Fibroblast of lung (primary cell): ENCODE measurements at regions not wholly inside any gene's neighbourhood (a gene's known extent, or its start where the extent isn't known, plus 50 kb on each side); places are given as distances from the start of the nearest gene placed in this dataset.

Experiments used
- DNase-seq, 2 donors: peaks; one replicate each; pipeline versions ENCODE4 v3.0.0 to v3.0.0-alpha.2; 2010; ENCODE audit warnings: low read depth in 2 of 2
- H2AFZ ChIP-seq: 2 replicates; pipeline ENCODE4 v1.5.1; 2012; ENCODE audit warnings: low read length, control low read depth, inconsistent platforms
- H3K27ac ChIP-seq: 2 replicates; pipeline ENCODE4 v1.5.1; 2011; ENCODE audit warnings: low read length, control low read depth; ENCODE audit not compliant: insufficient read depth
- H3K27me3 ChIP-seq: 2 replicates; pipeline ENCODE4 v1.5.1; 2011; ENCODE audit warnings: mild to moderate bottlenecking, low read length; ENCODE audit not compliant: control insufficient read depth, insufficient read depth
- H3K36me3 ChIP-seq: 2 replicates; pipeline ENCODE4 v1.5.1; 2011; ENCODE audit warnings: low read length; ENCODE audit not compliant: control insufficient read depth, insufficient read depth
- H3K4me1 ChIP-seq: 2 replicates; pipeline ENCODE4 v1.5.1; 2011; ENCODE audit warnings: low read length; ENCODE audit not compliant: control insufficient read depth, insufficient read depth; ENCODE audit errors: extremely low read depth
- H3K4me2 ChIP-seq: 2 replicates; pipeline ENCODE4 v1.5.1; 2011; ENCODE audit warnings: low read length, control low read depth; ENCODE audit not compliant: insufficient read depth; ENCODE audit errors: extremely low read depth
- H3K4me3 ChIP-seq, 4 experiments: fragments of 200-600 bp in 1 of 4; sonication (generic) in 1 of 4; replicated peaks in 1 of 4; 2 replicates each; pipeline ENCODE4 v1.5.1; 2011 to 2016; ENCODE audit warnings: low read length in 4 of 4, low read depth in 3 of 4, mild to moderate bottlenecking in 3 of 4, control low read depth in 2 of 4, inconsistent platforms in 1 of 4, mixed read lengths in 1 of 4; ENCODE audit not compliant: insufficient read depth in 1 of 4; ENCODE audit errors: control extremely low read depth in 1 of 4
- H3K79me2 ChIP-seq: 2 replicates; pipeline ENCODE4 v1.5.1; 2012; ENCODE audit warnings: mild to moderate bottlenecking, low read length, inconsistent platforms; ENCODE audit not compliant: control insufficient read depth, insufficient read depth
- H3K9ac ChIP-seq: 2 replicates; pipeline ENCODE4 v1.5.1; 2011; ENCODE audit warnings: mild to moderate bottlenecking, low read length, control low read depth; ENCODE audit not compliant: insufficient read depth
- H3K9me3 ChIP-seq: 2 replicates; pipeline ENCODE4 v1.5.1; 2012; ENCODE audit warnings: low read depth, low read length; ENCODE audit not compliant: control insufficient read depth, insufficient read depth
- H4K20me1 ChIP-seq: 2 replicates; pipeline ENCODE4 v1.5.1; 2011; ENCODE audit warnings: low read length; ENCODE audit not compliant: control insufficient read depth, insufficient read depth; ENCODE audit errors: extremely low read depth
- EZH2 ChIP-seq: IDR thresholded peaks from 2 replicates; pipeline ENCODE4 v1.5.1; 2012; ENCODE audit warnings: low read length, control low read depth, mild to moderate bottlenecking; ENCODE audit errors: missing control alignments
- TF ChIP-seq, protein P1 (sequence below), 2 donors: IDR thresholded peaks in 1 of 2; conservative IDR thresholded peaks in 1 of 2; 1 replicate in 1 of 2; 2 replicates in 1 of 2; pipeline ENCODE4 v1.5.1; 2011 to 2012; ENCODE audit warnings: low read length in 2 of 2, control low read depth in 1 of 2, inconsistent platforms in 1 of 2, low read depth in 1 of 2, mild to moderate bottlenecking in 1 of 2

DNA sequence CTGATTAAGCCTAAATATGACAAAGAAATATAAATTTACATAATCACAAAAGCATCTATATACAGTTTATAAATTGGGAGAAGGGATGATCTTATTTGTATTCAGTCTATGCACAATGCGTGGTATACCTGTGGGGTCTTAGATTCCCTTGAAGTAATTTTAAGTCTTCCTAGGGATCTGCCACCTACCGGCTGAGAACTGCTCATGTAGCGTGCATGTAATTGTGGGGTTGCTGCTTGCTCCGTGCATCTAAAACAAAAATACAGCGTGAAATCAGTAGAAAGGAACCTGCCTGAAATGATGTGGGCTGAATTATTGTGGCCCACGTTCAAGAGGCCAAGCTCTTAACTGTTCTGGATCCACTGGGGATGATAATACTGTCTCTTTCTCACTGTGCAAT is 187.3 kb downstream of the MBOAT1 start:
- DNase-seq = no peak
- Histone ChIP-seq H3K27ac (no peak overlapping the region), H3K27me3 (no peaks in the 10 kb centered on the region), H3K79me2 (no peaks in the 10 kb centered on the region), H3K9me3 (no peaks in the 10 kb centered on the region), H4K20me1 (no peaks in the 10 kb centered on the region), H3K4me3 (no peak overlapping the region), H2AFZ (no peak overlapping the region), H3K4me2 (no peak overlapping the region), H3K36me3 (no peaks in the 10 kb centered on the region), H3K4me1 (no peaks in the 10 kb centered on the region), H3K9ac (no peak overlapping the region)
- no peak for TF ChIP-seq EZH2
- TF ChIP-seq, protein P1, sequence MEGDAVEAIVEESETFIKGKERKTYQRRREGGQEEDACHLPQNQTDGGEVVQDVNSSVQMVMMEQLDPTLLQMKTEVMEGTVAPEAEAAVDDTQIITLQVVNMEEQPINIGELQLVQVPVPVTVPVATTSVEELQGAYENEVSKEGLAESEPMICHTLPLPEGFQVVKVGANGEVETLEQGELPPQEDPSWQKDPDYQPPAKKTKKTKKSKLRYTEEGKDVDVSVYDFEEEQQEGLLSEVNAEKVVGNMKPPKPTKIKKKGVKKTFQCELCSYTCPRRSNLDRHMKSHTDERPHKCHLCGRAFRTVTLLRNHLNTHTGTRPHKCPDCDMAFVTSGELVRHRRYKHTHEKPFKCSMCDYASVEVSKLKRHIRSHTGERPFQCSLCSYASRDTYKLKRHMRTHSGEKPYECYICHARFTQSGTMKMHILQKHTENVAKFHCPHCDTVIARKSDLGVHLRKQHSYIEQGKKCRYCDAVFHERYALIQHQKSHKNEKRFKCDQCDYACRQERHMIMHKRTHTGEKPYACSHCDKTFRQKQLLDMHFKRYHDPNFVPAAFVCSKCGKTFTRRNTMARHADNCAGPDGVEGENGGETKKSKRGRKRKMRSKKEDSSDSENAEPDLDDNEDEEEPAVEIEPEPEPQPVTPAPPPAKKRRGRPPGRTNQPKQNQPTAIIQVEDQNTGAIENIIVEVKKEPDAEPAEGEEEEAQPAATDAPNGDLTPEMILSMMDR (conservative IDR thresholded peaks at IDR 0.05 in 1 of 2, IDR thresholded peaks at IDR 0.05 in 1 of 2; ENCODE audit: low read depth in 1 of 2, low read length in 2 of 2) = no peak

DNA sequence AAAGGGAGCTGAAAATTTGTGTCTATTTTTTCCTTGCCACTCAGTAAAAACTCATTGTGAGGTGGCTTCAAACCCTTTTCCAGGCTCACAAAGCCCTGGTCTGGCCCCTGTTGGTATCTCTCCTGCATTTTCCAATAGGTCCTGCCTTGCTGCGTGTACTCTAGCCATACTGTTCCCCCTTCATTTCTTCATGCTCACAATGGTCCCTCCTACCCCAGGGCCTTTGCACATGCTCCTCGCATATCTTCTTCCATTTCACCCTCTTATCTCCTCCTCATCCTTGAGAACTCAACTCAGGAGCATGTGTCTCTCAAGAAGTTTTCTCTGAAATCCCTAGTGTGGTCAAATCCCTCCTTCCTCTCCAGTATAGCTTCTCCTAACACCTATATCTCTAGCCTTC is 186.6 kb downstream of the MBOAT1 start:
- no peak for TF ChIP-seq EZH2
- TF ChIP-seq, protein P1 (conservative IDR thresholded peaks at IDR 0.05 in 1 of 2, IDR thresholded peaks at IDR 0.05 in 1 of 2; ENCODE audit: low read depth in 1 of 2, low read length in 2 of 2) = no peak
- Histone ChIP-seq H3K27me3 (no peaks in the 10 kb centered on the region), H3K4me3 (no peak overlapping the region), H3K4me1 (no peaks in the 10 kb centered on the region), H2AFZ (no peak overlapping the region), H4K20me1 (no peaks in the 10 kb centered on the region), H3K79me2 (no peaks in the 10 kb centered on the region), H3K9ac (no peak overlapping the region), H3K4me2 (no peak overlapping the region), H3K36me3 (no peaks in the 10 kb centered on the region), H3K9me3 (no peaks in the 10 kb centered on the region), H3K27ac (no peak overlapping the region)
- DNase-seq = no peak

DNA sequence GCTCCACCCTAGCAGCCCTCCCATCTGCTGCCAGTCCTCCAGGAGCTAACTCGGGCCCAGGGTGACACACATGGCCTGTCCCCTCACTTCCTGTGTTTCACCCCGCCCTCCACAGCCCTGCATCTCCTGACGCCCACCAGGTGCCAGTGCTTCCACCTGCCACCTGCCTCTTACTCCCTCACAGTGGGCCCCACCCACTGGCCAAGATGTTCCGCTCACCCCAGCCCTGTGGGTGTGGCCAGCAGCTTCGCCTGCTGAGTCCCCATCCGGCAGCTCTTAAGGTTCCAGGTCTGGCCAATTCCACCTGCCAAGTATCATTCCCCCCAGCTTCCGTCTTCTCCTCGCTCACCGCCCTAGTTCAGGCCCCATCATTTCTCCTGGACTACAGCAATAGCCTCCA is 184.1 kb downstream of the MBOAT1 start:
- no peak overlapping the region for H2AFZ ChIP-seq
- TF ChIP-seq, protein P1 (conservative IDR thresholded peaks at IDR 0.05 in 1 of 2, IDR thresholded peaks at IDR 0.05 in 1 of 2; ENCODE audit: low read depth in 1 of 2, low read length in 2 of 2) = no peak
- no peaks in the 10 kb centered on the region for H3K36me3 ChIP-seq
- no peaks in the 10 kb centered on the region for H4K20me1 ChIP-seq
- H3K79me2 ChIP-seq = no peaks in the 10 kb centered on the region
- H3K4me1 ChIP-seq = no peaks in the 10 kb centered on the region
- no peak for DNase-seq
- H3K4me3 ChIP-seq = no peak overlapping the region
- H3K27ac ChIP-seq = no peak overlapping the region
- no peak overlapping the region for H3K9ac ChIP-seq
- H3K27me3 ChIP-seq = no peaks in the 10 kb centered on the region
- no peak overlapping the region for H3K4me2 ChIP-seq
- no peaks in the 10 kb centered on the region for H3K9me3 ChIP-seq
